ENCODE measurements at regions not wholly inside any gene's neighbourhood (a gene's known extent, or its start where the extent isn't known, plus 50 kb on each side); places are given as distances from the start of the nearest gene placed in this dataset.

GRCh38 chr21:18663663-18664062, 260.1 kb upstream of the TMPRSS15 start:
- TF ChIP-seq CTCF (conservative IDR thresholded peaks at IDR 0.05 in 1 of 2, IDR thresholded peaks at IDR 0.05 in 1 of 2; ENCODE audit: extremely low read depth in 1 of 2, insufficient read depth in 1 of 2, low read depth in 1 of 2, low read length in 2 of 2) (no peak), EZH2 (IDR thresholded peaks at IDR 0.05; ENCODE audit: borderline replicate concordance, low read length) (no peak)

Measured in mammary epithelial cell (primary cell).